GM12891 (cell line): ENCODE measurements at regions not wholly inside any gene's neighbourhood (a gene's known extent, or its start where the extent isn't known, plus 50 kb on each side); places are given as distances from the start of the nearest gene placed in this dataset.

Experiments used
- PAX5 ChIP-seq: IDR thresholded peaks from 2 replicates; pipeline ENCODE4 v1.6.1; 2011; ENCODE audit warnings: low read length, moderate library complexity, mild to moderate bottlenecking; ENCODE audit not compliant: insufficient read depth, severe bottlenecking
- POLR2A ChIP-seq: IDR thresholded peaks from 2 replicates; pipeline ENCODE4 v1.6.1; 2011; ENCODE audit warnings: low read depth, low read length, control low read depth
- POLR2AphosphoS5 ChIP-seq: IDR thresholded peaks from 2 replicates; pipeline ENCODE4 v1.6.1; 2011; ENCODE audit warnings: low read depth, low read length, control low read depth
- POU2F2 ChIP-seq: IDR thresholded peaks from 2 replicates; pipeline ENCODE4 v1.6.1; 2011; ENCODE audit warnings: low read depth, mild to moderate bottlenecking, control low read depth, low read length, moderate library complexity
- SPI1 ChIP-seq: IDR thresholded peaks from 2 replicates; pipeline ENCODE4 v1.6.1; 2011; ENCODE audit warnings: low read depth, low read length, control low read depth
- TAF1 ChIP-seq: IDR thresholded peaks from 2 replicates; pipeline ENCODE4 v1.6.1; 2011; ENCODE audit warnings: low read depth, low read length, control low read depth

GRCh38 chr1:222038971-222039370 is 297.1 kb upstream of the DUSP10 start:
- TF ChIP-seq POLR2A (no peak), SPI1 (no peak), POLR2AphosphoS5 (no peak), TAF1 (no peak), POU2F2 (no peak), PAX5 (no peak)
